KMS-11 (cell line): ENCODE measurements at regions not wholly inside any gene's neighbourhood (a gene's known extent, or its start where the extent isn't known, plus 50 kb on each side); places are given as distances from the start of the nearest gene placed in this dataset.

Experiments used
- H2AFZ ChIP-seq: fragments of 200-600 bp; sonication (generic); 2 replicates; pipeline ENCODE4 v1.6.1; 2016; ENCODE audit warnings: antibody characterized with exemption, mixed run types, low read depth
- H3K27ac ChIP-seq: fragments of 200-600 bp; sonication (generic); 2 replicates; pipeline ENCODE4 v1.6.1; 2016; ENCODE audit warnings: mild to moderate bottlenecking, mixed run types
- H3K27me3 ChIP-seq: fragments of 200-600 bp; sonication (generic); 2 replicates; pipeline ENCODE4 v1.6.1; 2017; ENCODE audit warnings: mild to moderate bottlenecking, low read depth, mixed run types, moderate library complexity; ENCODE audit not compliant: insufficient read depth
- H3K36me3 ChIP-seq: fragments of 200-600 bp; sonication (generic); 2 replicates; pipeline ENCODE4 v1.6.1; 2017; ENCODE audit warnings: mild to moderate bottlenecking, mixed run types; ENCODE audit not compliant: insufficient read depth
- H3K4me1 ChIP-seq: fragments of 200-600 bp; sonication (generic); 2 replicates; pipeline ENCODE4 v1.6.1; 2016; ENCODE audit warnings: mild to moderate bottlenecking, low read depth, mixed run types; ENCODE audit not compliant: poor library complexity, severe bottlenecking
- H3K4me2 ChIP-seq: fragments of 200-600 bp; sonication (generic); 2 replicates; pipeline ENCODE4 v1.7.0; 2016; ENCODE audit warnings: mild to moderate bottlenecking, mixed run types
- H3K4me3 ChIP-seq: fragments of 200-600 bp; sonication (generic); IDR thresholded peaks from 2 replicates; pipeline ENCODE4 v1.6.1; 2017; ENCODE audit warnings: low read depth, low read length, mixed read lengths; ENCODE audit not compliant: insufficient read depth
- H3K79me2 ChIP-seq: fragments of 200-600 bp; sonication (generic); 2 replicates; pipeline ENCODE4 v1.6.1; 2016; ENCODE audit warnings: low read depth, mixed run types; ENCODE audit not compliant: insufficient read depth
- H3K9ac ChIP-seq: fragments of 200-600 bp; sonication (generic); 2 replicates; pipeline ENCODE4 v1.6.1; 2016; ENCODE audit warnings: mild to moderate bottlenecking, mixed run types
- H4K20me1 ChIP-seq: fragments of 200-600 bp; sonication (generic); 2 replicates; pipeline ENCODE4 v1.6.1; 2016; ENCODE audit warnings: mild to moderate bottlenecking, mixed run types; ENCODE audit not compliant: insufficient read depth
- CTCF ChIP-seq: fragments of 200-600 bp; sonication (generic); conservative IDR thresholded peaks from 2 replicates; pipeline ENCODE4 v1.6.1; 2017; ENCODE audit warnings: low read depth, mild to moderate bottlenecking, antibody characterized with exemption, low read length, moderate library complexity, mixed read lengths

- Histone ChIP-seq H3K36me3 (no peaks in the 10 kb centered on the region), H3K4me1 (no peaks in the 10 kb centered on the region), H2AFZ (no peak overlapping the region), H3K4me3 (no peak overlapping the region), H3K4me2 (no peak overlapping the region), H4K20me1 (no peaks in the 10 kb centered on the region), H3K27me3 (no peaks in the 10 kb centered on the region), H3K9ac (no peak overlapping the region), H3K27ac (no peak overlapping the region), H3K79me2 (no peaks in the 10 kb centered on the region)
- TF ChIP-seq CTCF: no peak
These were observed 476.8 kb downstream of the COG6 start for GRCh38 chr13:40132249-40132648.

DNA sequence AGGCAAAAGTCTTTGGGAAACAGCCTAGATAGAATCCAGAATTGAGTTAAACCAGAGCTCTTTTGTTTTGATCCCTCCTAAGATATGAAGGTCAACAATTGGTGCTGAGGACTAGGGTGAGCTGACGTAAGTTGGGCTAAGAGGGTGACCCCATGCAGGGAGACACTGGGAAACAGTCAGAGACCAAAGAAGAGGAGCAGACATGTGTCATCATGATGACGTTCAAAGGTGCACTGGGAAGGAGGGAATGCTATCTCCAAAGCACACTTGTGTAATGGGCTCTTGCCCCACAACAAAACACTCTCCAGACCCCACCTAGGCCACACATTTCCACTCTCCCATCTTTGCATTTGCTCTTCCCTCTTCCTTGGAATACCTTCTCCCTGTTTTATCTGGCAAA lies 481.4 kb downstream of the COG6 start:
- Histone ChIP-seq H3K9ac (no peak overlapping the region), H3K27ac (no peak overlapping the region), H3K79me2 (no peaks in the 10 kb centered on the region), H3K4me3 (no peak overlapping the region), H3K4me1 (no peaks in the 10 kb centered on the region), H3K36me3 (no peaks in the 10 kb centered on the region), H3K4me2 (no peak overlapping the region), H4K20me1 (no peaks in the 10 kb centered on the region), H2AFZ (no peak overlapping the region), H3K27me3 (no peaks in the 10 kb centered on the region)
- TF ChIP-seq CTCF: no peak

DNA sequence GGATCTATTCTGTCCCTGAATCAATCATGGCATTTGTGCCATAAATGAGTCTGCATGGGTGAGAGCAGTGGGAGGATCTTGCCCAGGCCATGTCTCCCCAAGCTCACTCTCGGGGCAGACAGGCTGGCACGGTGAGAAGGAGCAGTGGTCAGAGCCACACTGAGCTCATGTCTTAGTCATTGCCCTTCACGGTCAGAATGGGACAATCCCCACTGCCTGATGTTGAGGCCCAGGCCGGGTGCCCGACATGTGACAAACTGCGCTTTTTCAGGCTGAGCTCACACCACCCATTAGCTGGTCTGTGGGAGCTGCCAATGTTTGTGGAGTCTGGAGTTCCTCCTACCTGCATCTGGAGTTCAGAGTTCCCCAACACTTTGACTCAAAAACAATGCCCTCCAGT lies 481.9 kb downstream of the COG6 start:
- H3K4me1 ChIP-seq: no peaks in the 10 kb centered on the region
- no peak overlapping the region for H3K27ac ChIP-seq
- H2AFZ ChIP-seq: no peak overlapping the region
- H3K27me3 ChIP-seq: no peaks in the 10 kb centered on the region
- no peaks in the 10 kb centered on the region for H3K36me3 ChIP-seq
- TF ChIP-seq CTCF: no peak
- H4K20me1 ChIP-seq: no peaks in the 10 kb centered on the region
- no peak overlapping the region for H3K4me2 ChIP-seq
- H3K9ac ChIP-seq: no peak overlapping the region
- no peak overlapping the region for H3K4me3 ChIP-seq
- no peaks in the 10 kb centered on the region for H3K79me2 ChIP-seq

DNA sequence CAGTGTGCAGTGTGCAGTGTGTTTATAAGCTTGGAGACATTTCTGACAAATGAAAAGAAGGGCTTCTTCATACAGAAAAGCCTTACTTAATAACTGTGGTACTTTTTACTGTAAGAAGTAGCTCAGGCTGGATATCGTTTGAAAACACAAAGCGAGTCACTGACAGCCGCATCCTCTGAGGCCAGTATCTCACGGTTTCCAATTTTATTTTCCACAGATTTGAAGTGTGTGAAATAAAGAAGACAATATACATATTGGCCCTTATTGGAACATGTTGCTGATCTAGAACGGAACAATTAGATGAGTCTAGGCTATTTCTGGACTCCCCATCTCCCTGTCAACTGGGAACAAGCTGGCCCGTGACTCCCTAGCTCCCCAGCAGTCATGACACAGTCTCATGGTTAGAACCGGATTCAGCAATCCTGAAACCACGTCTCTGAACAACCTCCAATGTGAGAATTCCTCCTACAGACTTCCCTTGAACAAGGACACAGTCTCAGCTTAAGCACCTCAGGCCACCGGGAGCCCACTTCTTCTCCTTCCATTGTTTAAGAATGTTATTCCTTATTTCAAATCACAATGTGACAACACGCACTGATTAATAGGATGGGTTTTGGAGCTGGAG lies 484.5 kb downstream of the COG6 start:
- H3K4me1 ChIP-seq: no peaks in the 10 kb centered on the region
- no peak for TF ChIP-seq CTCF
- no peak overlapping the region for H3K9ac ChIP-seq
- H3K27ac ChIP-seq: no peak overlapping the region
- H3K27me3 ChIP-seq: no peaks in the 10 kb centered on the region
- no peaks in the 10 kb centered on the region for H4K20me1 ChIP-seq
- H3K79me2 ChIP-seq: no peaks in the 10 kb centered on the region
- H3K4me2 ChIP-seq: no peak overlapping the region
- H2AFZ ChIP-seq: no peak overlapping the region
- no peak overlapping the region for H3K4me3 ChIP-seq
- no peaks in the 10 kb centered on the region for H3K36me3 ChIP-seq
